GM04504 (cell line): ENCODE measurements at regions not wholly inside any gene's neighbourhood (a gene's known extent, or its start where the extent isn't known, plus 50 kb on each side); places are given as distances from the start of the nearest gene placed in this dataset.

ENCODE experiments used
- DNase-seq: peaks from one replicate; pipeline ENCODE4 v3.0.0-alpha.2; 2012; ENCODE audit warnings: low read depth

DNA sequence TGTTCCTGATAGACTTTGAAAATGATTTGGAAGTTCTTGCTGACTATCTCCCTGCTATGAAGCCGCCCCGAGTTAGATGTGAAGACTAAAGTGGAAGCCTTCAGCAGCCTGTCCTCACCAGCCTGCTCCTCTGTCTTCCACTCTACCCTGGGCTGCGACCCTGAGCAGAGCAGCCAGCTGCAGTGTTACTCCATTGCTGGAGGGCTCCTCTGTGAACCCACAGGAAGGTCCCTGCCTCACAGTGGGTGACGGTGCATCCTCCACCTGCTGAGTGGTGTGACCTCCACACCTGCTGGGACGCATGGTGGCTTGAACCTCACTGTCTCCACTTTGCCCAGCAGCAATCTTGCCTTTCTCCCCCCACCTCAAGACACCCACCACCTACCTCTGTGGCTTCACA is 116.4 kb downstream of the IRS2 start:
- no peak for DNase-seq

DNA sequence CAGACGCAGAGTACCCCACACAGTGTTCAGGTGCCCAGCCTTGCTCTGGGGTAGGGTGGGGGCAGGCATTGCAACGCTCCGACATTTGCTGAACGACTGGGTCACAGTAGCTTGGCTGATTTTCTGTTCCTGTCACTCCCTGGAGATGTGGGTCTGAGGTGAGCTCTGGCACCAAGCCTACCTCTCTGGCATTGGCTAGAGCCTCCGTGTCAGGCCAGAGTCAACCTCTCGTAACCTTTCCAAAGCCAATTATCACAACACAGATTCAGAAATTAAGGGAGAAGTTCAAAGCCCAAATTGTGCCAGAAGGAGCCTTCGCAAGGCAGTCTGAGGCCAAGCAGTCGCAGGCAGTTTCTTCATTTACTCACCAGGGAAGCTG is 117.2 kb downstream of the IRS2 start:
- no peak for DNase-seq

DNA sequence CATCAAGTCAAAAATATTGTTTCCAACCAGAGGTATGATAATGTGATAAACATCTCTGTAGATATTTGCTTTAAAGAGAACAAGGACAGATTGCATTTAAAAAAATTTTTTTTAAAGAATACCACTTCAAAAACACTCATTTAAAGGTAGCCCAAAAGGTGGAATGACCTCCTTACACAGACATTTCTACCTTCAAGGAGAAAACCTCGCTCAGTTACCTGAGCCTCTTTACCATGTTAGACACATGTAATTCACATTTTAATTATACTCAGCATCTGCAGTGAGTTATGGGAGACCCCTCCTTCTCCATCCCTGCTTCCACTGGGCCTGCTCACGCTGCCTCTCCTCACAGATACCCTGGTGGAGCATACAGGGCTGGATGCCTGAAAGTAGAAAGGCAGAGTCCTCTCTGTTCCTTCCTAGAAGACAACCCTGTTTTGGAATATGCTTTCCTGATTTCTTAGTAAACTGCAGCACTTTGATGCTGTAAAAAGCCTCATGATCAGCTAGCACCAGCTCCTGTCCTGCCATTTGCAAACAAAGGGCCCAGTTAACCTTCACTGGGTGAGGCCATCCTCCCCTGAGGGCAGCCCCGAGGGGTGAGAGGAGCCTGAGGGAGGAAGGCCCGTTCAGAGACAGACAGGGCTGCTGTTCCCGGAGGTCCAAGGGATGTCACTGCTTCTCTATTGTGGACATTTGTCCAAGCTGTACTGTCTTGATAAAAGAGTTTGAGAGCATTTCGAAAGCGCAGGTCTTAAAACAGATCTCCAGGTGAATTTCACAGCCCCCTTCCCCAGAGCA is 117.8 kb downstream of the IRS2 start:
- DNase-seq: no peak

DNA sequence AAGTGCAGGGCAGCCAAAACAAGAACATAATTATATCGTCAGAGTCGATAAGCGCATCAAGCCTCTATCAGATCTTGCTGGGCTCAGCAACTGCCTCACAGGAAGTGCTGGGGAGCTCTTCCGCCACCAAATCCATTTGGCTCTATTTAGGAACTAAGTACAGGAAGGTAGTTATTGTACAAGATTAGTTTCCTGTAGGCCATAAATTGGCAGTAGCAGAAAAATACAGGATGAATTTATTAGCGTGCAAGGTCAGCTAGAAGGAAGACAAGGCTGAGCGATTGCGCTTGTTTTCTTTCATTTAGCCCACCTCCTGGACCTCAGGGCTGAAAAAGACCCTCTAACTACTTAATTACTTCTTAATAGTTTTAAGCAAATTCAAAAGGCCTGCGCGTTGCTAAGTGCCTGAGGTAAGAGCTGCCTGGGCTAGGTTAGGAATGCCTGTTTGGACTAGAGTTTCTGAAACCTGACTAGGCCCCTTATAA is 118.5 kb downstream of the IRS2 start:
- DNase-seq: no peak

DNA sequence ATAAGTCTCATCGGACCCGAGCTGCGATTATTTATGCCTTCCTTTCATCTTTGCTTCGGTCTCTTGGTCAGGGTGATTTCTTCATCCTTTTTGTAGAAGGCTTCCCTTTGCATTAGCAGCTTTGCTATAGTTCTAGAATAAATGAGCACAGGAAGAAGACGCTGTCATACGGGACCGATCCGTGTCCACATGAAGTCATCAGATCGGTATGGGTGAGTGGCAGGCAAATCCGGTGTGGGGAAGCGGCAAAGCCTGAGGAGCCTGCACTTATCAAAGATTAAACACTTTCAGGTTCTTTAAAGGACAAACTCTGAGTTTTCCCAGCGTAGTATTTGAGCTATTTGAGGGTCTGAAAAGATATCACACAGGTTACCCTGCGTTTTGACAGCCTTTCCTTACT is 119.3 kb downstream of the IRS2 start:
- no peak for DNase-seq

DNA sequence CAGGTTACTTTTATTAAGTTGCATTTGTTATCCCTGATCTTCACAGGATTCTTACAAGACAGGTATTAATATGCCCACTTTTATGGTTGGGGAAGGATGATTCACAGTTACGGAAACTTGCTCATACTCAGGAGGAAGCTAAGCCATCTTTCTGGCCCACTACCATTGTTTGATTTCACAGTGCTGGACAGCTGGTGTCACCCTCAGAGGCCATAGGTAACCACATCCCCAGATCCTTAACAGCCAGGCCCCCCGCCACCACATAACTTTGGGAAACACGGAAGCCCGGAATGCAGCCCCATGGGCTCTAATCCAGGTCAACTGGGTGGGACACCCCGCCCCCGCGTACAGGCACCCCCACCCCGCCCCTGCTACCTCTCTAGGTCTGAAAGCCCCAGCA is 119.7 kb downstream of the IRS2 start:
- no peak for DNase-seq

DNA sequence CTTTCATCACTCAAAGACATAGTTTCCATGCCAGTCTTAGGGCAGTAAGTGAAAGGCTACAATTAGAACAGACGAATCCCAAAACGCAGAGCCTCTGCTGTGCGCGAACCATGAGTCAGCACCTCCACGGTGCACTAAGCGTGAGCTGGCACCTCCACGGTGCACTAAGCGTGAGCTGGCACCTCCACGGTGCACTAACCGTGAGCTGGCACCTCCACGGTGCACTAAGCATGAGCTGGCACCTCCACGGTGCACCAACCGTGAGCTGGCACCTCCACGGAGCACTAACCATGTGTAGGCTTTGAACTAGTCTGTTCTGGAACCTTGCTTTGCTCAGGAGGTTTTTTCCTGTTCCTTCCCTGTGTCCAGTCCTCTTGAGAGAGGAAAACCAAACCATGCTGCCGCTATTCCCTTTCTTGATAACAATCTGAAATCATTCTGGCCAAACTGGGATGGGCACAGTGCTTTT is 120.6 kb downstream of the IRS2 start:
- DNase-seq: no peak

DNA sequence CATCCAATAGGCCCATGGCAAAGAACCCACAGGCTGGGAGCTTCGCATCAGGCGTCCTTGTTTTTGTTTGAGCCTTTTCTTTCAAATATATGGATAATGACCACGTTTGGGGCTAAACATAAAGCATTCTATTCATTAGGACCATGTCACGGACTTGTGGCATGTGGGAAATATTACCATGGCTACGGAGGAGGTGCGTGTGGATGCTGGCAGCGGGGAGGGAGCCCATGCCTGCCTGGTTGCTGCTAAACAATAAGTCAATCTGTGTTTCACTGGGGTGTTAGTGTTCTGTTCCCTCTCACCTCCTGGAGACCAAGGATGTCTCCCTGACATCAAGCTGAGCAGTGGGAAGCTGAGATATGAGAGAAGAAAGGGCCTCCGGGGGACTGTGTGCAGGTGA is 121.1 kb downstream of the IRS2 start:
- no peak for DNase-seq

DNA sequence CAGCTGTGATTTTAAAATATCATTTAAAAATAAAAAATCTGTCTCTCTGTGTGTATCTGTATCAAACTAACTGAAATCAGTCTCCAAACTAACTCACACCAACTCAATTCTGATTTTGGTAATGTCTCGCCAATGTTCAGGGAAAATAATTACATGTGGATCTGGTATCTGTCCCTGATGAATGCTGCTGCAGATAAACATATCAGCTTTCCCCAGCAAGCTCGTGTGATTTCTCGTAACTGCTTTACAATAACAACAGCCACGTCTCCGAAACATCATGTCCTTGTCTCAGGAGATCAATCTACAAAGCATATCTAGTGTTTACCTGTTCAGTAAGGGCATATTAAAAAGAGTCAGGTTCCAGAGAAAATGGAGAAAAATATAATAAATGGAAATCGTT is 129.0 kb downstream of the IRS2 start:
- DNase-seq: no peak

DNA sequence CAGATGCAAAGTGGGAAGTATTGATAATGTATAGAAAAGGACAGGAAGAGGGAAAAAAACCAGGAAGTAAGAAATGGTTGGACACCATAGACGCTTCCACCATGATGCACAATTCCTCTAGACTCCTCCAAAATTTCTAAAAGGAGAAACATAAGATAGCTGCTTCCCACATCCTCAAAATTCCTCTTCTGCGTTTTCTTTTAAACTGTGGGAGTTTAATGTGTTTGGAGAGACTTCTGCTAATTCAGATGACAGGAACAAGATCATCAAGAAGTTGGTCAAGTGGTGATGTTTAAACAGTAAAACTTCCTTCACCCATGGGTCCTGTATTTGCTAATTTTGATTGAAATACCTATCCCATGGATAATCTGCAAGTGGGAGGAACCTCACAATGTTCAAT is 130.2 kb downstream of the IRS2 start:
- DNase-seq: no peak

DNA sequence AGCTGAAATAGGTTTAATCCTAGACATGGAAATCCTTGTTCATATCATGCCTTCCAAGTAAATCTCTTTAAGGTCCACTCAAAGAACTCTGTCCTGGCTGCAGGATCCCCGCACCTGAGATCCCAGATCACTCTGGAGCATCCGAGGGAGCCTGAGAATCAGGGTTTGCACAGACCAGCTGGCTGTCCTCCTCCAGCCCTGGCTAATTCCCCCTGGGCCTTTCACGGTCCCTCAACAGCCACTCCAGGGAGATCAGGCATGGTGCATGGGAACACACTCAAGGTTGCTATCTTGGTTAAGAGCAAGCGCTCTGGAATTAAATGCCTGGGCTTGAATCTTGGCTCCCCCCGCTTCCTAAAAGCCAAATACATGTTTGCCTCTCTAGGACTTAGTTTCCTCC is 130.8 kb downstream of the IRS2 start:
- no peak for DNase-seq

DNA sequence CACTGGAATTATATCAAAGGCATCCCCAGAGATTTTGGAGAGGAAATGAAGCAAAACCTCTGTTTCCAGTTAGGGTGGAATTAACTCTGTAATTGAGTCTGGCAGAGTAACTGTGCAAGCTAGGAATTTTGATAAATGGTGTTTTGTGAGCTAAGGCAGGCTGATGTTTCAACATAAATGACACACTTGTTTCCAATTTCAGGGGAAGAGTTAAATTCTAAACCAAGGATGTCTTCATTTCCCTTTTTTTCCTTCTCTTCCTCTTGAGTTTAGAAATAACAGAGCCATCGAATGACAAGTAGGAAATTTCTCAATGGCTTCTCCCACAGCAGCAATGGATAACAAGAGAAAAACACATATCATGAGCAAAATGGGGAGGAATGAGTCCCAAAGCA is 131.2 kb downstream of the IRS2 start:
- DNase-seq: no peak

DNA sequence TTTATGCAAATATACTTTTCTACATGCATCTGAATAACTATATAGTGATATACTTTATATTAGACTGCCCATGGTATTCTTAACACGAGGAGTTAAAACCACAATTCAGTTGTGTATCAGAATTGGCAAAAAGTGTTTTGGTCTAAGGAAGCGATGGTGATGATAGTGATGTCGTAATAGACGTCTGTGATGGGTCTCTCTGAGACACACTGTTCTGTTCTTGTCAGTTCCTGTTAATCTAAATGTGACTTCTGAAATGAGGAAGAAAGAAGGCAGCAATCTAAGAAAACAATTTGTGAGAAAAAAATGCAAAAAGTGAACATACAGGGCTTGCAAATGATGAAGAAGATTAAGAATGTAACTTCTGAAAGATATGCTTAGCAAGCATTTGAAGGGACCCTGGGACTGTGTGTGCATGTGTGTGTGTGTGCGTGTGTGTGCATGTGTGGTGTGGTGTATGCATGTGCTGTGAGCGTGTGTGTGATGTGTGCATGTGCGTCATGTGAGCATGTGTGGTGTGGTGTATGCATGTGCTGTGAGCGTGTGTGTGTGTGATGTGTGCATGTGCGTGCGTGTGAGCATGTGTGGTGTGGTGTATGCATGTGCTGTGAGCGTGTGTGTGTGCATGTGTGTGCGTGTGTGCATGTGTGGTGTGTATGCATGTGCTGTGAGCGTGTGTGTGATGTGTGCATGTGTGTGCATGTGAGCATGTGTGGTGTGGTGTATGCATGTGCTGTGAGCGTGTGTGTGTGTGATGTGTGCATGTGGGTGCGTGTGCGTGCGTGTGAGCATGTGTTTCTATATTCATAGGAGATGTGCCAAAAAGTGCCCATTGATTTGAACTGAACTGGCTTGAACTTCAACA is 131.8 kb downstream of the IRS2 start:
- no peak for DNase-seq

DNA sequence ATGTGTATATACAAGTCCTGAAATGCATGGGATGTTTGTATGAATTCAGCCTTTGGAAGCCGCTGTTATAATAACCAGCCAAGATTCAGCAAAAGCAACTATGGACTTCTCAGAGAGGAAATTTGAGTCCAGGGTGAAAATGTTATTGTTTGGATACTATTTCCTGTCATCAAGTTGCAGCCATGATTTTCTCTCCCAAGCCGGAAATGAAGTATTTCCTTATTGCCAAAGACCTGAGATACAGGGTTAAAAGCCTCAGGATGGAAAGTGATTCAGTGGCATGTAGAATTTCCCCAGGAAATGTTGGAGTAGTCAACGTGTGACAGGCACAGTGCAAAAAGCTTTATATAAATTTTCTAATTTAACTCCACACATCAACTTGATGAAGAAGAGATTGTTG is 133.9 kb downstream of the IRS2 start:
- DNase-seq: no peak

DNA sequence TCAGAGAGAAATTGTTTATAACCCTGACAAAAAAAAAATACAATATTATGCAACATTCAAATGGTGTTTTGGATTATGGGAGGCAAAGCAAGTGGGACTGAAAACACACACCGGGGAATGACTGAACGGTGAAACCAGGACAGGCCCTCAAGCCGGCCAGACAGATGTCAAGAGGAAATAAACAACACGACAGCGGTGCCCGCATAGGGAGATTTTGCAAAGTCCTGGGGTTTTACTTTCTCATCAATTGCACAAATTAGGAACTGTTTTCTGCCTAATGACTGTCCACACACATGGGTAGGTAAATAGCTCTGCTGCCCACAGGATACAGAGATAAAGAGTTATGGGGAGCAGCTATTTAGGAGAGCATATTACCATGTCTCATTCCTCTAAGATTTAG is 134.5 kb downstream of the IRS2 start:
- no peak for DNase-seq

DNA sequence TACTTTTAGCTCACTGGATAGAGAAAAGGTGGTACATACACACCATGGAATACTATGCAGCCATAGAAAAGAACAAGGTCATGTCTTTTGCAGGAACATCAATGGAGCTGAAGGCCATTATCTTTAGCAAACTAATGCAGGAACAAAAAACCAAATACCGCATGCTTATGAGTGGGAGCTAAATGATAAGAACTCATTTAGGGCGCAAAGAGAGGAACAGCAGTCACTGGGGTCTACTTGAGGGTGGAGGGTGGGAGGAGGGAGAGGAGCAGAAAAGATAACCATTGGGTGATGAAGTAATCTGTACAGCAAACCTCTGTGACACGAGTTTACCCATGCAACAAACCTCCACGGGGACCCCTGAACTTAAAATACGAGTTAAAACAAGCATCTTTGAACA is 135.1 kb downstream of the IRS2 start:
- DNase-seq: no peak

DNA sequence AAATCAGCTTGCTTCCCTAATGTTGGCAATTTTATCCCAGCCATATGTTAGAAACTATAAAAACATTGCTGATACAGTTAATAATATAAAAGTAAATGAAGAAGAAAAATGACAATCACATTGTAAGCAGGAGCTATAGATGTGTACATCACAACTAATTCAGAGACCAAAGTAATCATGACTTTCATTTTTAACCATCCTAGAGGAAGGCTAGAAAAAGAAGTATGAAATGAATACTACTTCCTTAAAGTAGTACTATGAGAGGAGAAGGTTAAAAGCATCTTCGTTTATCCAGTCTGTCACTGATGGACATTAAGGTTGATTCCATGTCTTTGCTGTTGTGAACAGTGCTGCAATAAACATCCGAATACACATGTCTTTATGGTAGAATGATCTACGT is 135.5 kb downstream of the IRS2 start:
- no peak for DNase-seq

DNA sequence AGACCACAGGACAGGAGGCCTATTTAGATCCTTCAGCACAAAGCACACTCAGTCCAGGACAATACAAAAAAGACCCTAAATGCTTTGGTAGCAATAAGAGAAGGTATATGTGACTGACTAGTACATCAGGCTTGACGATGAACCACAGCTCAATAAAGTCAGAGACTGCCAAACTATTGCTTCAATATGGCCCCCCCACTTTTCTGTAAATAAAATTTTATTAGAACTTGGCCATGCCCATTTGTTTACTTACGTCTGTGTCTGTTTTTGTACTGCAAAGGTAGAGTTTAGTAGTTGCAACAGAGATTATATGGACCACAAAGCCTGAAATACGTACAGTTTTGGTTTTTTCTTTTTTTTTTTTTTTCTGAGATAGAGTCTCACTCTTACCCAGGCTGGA is 136.7 kb downstream of the IRS2 start:
- DNase-seq: no peak

DNA sequence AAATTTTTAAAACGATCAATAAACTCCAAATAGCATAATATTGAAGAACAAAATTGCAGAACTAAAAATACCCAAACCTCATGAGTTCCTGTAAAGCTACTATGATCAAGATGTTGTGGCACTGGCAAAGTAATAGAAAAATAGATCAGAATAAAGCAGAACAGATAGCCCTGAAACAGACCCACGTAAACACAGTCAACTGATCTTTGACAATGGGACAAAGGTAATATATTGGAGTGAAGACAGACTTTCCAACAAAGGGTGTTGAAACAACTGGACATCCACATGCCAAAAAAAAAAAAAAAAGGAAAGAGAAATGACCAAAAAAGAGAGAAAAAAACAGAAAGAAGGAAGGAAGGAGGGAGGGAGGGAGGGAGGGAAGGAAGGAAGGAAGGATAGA is 138.7 kb downstream of the IRS2 start:
- no peak for DNase-seq

DNA sequence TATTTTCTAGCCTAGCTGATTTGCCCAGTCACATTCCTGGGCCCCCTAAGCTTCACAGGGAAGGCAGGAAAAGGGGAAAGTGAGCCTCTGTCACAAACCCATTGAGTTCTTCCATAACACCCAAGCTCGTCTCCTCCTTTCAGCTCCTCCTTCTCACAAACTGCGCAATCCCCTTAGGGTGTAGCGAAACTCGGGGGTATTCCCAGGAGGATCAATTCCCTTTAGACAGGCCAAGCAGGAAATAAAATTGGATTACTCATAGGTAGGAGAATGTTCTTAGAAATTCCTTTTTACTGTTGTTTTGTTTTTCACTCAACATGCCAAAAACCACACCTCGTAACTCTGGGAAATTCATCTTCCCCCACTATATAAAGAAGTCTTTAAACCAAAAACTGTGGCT is 139.3 kb downstream of the IRS2 start:
- no peak for DNase-seq

DNA sequence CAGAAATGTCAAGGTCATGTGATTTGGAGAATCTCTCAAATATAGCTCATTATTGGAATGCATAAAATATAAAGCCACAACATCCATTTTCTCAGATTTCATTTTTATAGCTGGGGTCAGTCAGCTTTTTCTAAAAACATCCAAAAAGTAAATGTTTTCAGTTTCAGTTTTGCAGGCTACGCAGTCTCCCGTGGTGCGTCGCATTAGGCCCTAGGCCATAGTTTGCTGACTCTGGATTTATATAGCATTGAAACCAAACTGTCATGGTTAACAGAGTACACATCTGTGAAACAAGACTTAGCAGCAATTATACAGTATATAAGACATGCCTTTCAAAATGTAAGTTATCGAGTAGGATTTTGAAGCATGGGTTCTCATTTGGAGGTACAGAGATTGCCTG is 140.0 kb downstream of the IRS2 start:
- DNase-seq: no peak

DNA sequence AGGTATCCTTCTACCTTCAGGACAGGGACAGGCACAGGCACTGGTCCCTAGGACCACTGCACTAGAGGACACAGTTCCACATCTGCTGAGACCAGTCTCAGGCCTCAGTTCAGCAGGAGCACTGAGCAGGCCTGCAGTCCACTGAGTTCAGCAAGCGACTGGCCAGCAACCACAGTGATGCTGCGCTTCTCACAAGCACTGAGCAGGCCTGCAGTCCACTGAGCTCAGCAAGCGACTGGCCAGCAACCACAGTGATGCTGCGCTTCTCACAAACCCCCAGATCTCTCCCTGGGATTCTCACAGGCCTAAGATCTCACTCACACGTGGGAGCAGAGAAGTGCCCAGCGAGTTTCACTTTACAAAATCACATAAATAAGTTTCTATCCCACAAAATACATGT is 140.6 kb downstream of the IRS2 start:
- no peak for DNase-seq

DNA sequence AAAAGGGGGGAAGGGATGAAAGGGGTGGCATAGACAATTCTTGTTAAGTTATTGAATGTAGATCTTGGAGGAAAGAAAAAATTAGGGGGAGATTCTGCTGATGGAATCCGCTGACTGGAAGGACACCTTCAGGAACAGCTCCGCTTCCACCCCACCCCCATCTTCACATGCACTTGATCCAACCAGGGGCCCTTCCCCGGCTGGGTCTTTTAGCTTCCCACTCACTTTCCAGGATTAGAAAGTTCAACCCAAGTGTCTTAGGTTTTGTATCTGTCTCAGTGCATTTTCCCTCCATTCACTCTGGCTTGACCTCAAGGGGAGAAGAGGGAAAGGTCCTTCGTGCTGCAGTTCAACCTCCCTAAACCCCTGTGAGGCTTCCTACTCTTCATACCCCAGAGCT is 141.4 kb downstream of the IRS2 start:
- DNase-seq: no peak
